HEK293 (cell line): ENCODE measurements at regions not wholly inside any gene's neighbourhood (a gene's known extent, or its start where the extent isn't known, plus 50 kb on each side); places are given as distances from the start of the nearest gene placed in this dataset.

Experiments
- MZF1 ChIP-seq: fragments of 450-650 bp; formaldehyde crosslinking; IDR thresholded peaks from 2 replicates; pipeline ENCODE4 v1.5.1; 2017; ENCODE audit warnings: missing biosample characterization, missing genetic modification characterization, borderline replicate concordance
- OSR2 ChIP-seq: fragments of 450-650 bp; formaldehyde crosslinking; IDR thresholded peaks from 2 replicates; pipeline ENCODE4 v1.5.1; 2016; ENCODE audit warnings: missing biosample characterization, missing genetic modification characterization
- RBAK ChIP-seq: fragments of 450-650 bp; formaldehyde crosslinking; IDR thresholded peaks from 2 replicates; pipeline ENCODE4 v1.5.1; 2016; ENCODE audit warnings: missing biosample characterization, missing genetic modification characterization
- REPIN1 ChIP-seq: fragments of 450-650 bp; formaldehyde crosslinking; IDR thresholded peaks from 2 replicates; pipeline ENCODE4 v1.5.1; 2017; ENCODE audit warnings: missing biosample characterization, missing genetic modification characterization, low read depth
- TCF7L2 ChIP-seq: IDR thresholded peaks from 2 replicates; pipeline ENCODE4 v1.6.1; 2011; ENCODE audit warnings: low read depth, mild to moderate bottlenecking, inconsistent platforms, low read length, moderate library complexity, borderline replicate concordance
- YY1 ChIP-seq: fragments of 450-650 bp; formaldehyde crosslinking; IDR thresholded peaks from 2 replicates; pipeline ENCODE4 v1.5.1; 2018; ENCODE audit warnings: missing biosample characterization, missing genetic modification characterization
- ZBTB48 ChIP-seq: fragments of 450-650 bp; formaldehyde crosslinking; IDR thresholded peaks from 2 replicates; pipeline ENCODE4 v1.5.1; 2016; ENCODE audit warnings: missing biosample characterization, missing genetic modification characterization
- ZNF132 ChIP-seq: fragments of 450-650 bp; formaldehyde crosslinking; IDR thresholded peaks from 2 replicates; pipeline ENCODE4 v1.5.1; 2017; ENCODE audit warnings: missing biosample characterization, missing genetic modification characterization, borderline replicate concordance
- ZNF670 ChIP-seq: fragments of 450-650 bp; formaldehyde crosslinking; IDR thresholded peaks from 2 replicates; pipeline ENCODE4 v1.5.1; 2016; ENCODE audit warnings: missing biosample characterization, missing genetic modification characterization, low read depth
- ZNF776 ChIP-seq: fragments of 450-650 bp; formaldehyde crosslinking; IDR thresholded peaks from 2 replicates; pipeline ENCODE4 v1.5.0; 2017; ENCODE audit warnings: missing biosample characterization, missing genetic modification characterization, borderline replicate concordance
- ZNF843 ChIP-seq: fragments of 450-650 bp; formaldehyde crosslinking; IDR thresholded peaks from 2 replicates; pipeline ENCODE4 v1.5.1; 2016; ENCODE audit warnings: missing biosample characterization, missing genetic modification characterization
- ZSCAN30 ChIP-seq: fragments of 450-650 bp; IDR thresholded peaks from 2 replicates; pipeline ENCODE4 v1.5.1; 2018; ENCODE audit warnings: missing biosample characterization, mild to moderate bottlenecking, missing genetic modification characterization, moderate library complexity
- TF ChIP-seq, protein P1 (sequence below): fragments of 450-650 bp; formaldehyde crosslinking; IDR thresholded peaks from 2 replicates; pipeline ENCODE4 v1.5.1; 2016; ENCODE audit warnings: missing biosample characterization, missing genetic modification characterization
- TF ChIP-seq, protein P2 (sequence below): fragments of 450-650 bp; formaldehyde crosslinking; IDR thresholded peaks from 2 replicates; pipeline ENCODE4 v1.5.1; 2016; ENCODE audit warnings: missing biosample characterization, missing genetic modification characterization

DNA sequence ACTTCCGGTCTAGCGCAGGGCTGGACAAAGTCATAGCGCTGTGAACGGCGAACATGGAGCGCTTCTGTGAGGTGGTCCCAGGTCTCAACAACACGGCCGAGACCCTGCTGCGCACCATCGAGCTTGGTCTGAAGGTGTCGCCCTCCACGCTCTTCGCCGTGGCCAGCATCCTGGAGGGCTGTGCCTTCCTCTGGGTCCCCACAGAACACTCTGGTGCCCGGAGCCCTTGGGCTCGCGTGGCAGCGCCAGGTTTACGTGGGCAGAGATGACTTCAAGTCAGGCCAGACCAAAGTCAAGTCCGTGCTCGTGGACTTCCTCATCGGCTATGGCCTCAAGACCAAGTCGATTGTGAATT lies 128.6 kb downstream of the ANAPC4 start:
- TF ChIP-seq OSR2 (tag by site-specific recombination) (no peak), ZNF843 (tag by site-specific recombination) (no peak), REPIN1 (no peak), ZNF670 (tag by site-specific recombination) (no peak), MZF1 (tag by site-specific recombination) (no peak), ZNF132 (no peak), YY1 (tag by site-specific recombination) (no peak), ZSCAN30 (no peak), TCF7L2 (no peak), ZNF776 (tag by site-specific recombination) (no peak), RBAK (tag by site-specific recombination) (no peak), ZBTB48 (no peak)
- TF ChIP-seq, protein P1, sequence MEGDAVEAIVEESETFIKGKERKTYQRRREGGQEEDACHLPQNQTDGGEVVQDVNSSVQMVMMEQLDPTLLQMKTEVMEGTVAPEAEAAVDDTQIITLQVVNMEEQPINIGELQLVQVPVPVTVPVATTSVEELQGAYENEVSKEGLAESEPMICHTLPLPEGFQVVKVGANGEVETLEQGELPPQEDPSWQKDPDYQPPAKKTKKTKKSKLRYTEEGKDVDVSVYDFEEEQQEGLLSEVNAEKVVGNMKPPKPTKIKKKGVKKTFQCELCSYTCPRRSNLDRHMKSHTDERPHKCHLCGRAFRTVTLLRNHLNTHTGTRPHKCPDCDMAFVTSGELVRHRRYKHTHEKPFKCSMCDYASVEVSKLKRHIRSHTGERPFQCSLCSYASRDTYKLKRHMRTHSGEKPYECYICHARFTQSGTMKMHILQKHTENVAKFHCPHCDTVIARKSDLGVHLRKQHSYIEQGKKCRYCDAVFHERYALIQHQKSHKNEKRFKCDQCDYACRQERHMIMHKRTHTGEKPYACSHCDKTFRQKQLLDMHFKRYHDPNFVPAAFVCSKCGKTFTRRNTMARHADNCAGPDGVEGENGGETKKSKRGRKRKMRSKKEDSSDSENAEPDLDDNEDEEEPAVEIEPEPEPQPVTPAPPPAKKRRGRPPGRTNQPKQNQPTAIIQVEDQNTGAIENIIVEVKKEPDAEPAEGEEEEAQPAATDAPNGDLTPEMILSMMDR (tag by site-specific recombination): no peak
- TF ChIP-seq, protein P2, sequence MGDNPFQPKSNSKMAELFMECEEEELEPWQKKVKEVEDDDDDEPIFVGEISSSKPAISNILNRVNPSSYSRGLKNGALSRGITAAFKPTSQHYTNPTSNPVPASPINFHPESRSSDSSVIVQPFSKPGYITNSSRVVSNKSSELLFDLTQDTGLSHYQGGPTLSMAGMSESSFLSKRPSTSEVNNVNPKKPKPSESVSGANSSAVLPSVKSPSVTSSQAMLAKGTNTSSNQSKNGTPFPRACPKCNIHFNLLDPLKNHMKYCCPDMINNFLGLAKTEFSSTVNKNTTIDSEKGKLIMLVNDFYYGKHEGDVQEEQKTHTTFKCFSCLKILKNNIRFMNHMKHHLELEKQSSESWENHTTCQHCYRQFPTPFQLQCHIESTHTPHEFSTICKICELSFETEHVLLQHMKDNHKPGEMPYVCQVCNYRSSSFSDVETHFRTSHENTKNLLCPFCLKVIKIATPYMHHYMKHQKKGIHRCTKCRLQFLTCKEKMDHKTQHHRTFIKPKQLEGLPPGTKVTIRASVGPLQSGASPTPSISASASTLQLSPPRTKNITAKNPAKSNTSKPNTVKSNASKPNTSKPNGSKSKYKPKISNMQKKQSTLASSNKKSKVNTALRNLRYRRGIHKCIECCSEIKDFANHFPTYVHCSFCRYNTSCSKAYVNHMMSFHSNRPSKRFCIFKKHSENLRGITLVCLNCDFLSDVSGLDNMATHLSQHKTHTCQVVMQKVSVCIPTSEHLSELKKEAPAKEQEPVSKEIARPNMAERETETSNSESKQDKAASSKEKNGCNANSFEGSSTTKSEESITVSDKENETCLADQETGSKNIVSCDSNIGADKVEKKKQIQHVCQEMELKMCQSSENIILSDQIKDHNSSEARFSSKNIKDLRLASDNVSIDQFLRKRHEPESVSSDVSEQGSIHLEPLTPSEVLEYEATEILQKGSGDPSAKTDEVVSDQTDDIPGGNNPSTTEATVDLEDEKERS (tag by site-specific recombination): no peak
